MM.1S (cell line): ENCODE measurements at regions not wholly inside any gene's neighbourhood (a gene's known extent, or its start where the extent isn't known, plus 50 kb on each side); places are given as distances from the start of the nearest gene placed in this dataset.

Experiments used
- DNase-seq: peaks from one replicate; pipeline ENCODE4 v3.0.0-alpha.2; 2015
- H2AFZ ChIP-seq: fragments of 300-600 bp; sonication (generic); 2 replicates; pipeline ENCODE4 v1.6.0; 2016; ENCODE audit warnings: antibody characterized with exemption, low read length
- H3F3A ChIP-seq: fragments of 300-600 bp; sonication (generic); 2 replicates; pipeline ENCODE4 v1.6.1; 2016; ENCODE audit warnings: mild to moderate bottlenecking, antibody characterized with exemption, low read length, moderate library complexity, mixed read lengths; ENCODE audit not compliant: insufficient read depth
- H3K27ac ChIP-seq: fragments of 300-600 bp; sonication (generic); 2 replicates; pipeline ENCODE4 v1.5.1; 2016; ENCODE audit warnings: mild to moderate bottlenecking, low read length
- H3K27me3 ChIP-seq: fragments of 300-600 bp; sonication (generic); replicated peaks from 2 replicates; pipeline ENCODE4 v1.6.0; 2016; ENCODE audit warnings: low read length; ENCODE audit not compliant: insufficient read depth
- H3K36me3 ChIP-seq: fragments of 300-600 bp; sonication (generic); replicated peaks from 2 replicates; pipeline ENCODE4 v1.6.1; 2016; ENCODE audit warnings: mild to moderate bottlenecking, low read length, mixed read lengths; ENCODE audit not compliant: insufficient read depth
- H3K4me1 ChIP-seq: fragments of 300-600 bp; sonication (generic); 2 replicates; pipeline ENCODE4 v1.6.1; 2016; ENCODE audit warnings: low read length, mixed read lengths
- H3K4me2 ChIP-seq: fragments of 300-600 bp; sonication (generic); 2 replicates; pipeline ENCODE4 v1.6.0; 2016; ENCODE audit warnings: low read depth, low read length
- H3K4me3 ChIP-seq: fragments of 300-600 bp; sonication (generic); 2 replicates; pipeline ENCODE4 v1.5.1; 2016; ENCODE audit warnings: low read length, mixed read lengths
- H3K79me2 ChIP-seq: fragments of 300-600 bp; sonication (generic); 2 replicates; pipeline ENCODE4 v1.6.1; 2016; ENCODE audit warnings: mixed run types, low read length, mixed read lengths
- H3K9ac ChIP-seq: fragments of 300-600 bp; sonication (generic); 2 replicates; pipeline ENCODE4 v1.6.1; 2016; ENCODE audit warnings: low read length, mixed read lengths
- H3K9me2 ChIP-seq: fragments of 300-600 bp; sonication (generic); replicated peaks from 2 replicates; pipeline ENCODE4 v1.6.1; 2016; ENCODE audit warnings: mild to moderate bottlenecking, low read length, mixed read lengths; ENCODE audit not compliant: insufficient read depth
- H3K9me3 ChIP-seq: fragments of 300-600 bp; sonication (generic); replicated peaks from 2 replicates; pipeline ENCODE4 v1.6.1; 2016; ENCODE audit warnings: mild to moderate bottlenecking, low read length, mixed read lengths; ENCODE audit not compliant: insufficient read depth
- H4K20me1 ChIP-seq: fragments of 300-600 bp; sonication (generic); 2 replicates; pipeline ENCODE4 v1.6.1; 2016; ENCODE audit warnings: mild to moderate bottlenecking, low read length, moderate library complexity, mixed read lengths; ENCODE audit not compliant: insufficient read depth
- CTCF ChIP-seq: fragments of 300-600 bp; sonication (generic); IDR thresholded peaks from 2 replicates; pipeline ENCODE4 v1.5.1; 2016; ENCODE audit warnings: antibody characterized with exemption, low read length, mixed read lengths
- EZH2 ChIP-seq: fragments of 300-600 bp; sonication (generic); optimal IDR thresholded peaks from 2 replicates; pipeline ENCODE3; 2017; ENCODE audit warnings: low read depth, mild to moderate bottlenecking, antibody characterized with exemption, low read length, mixed read lengths
- EZH2phosphoT487 ChIP-seq: fragments of 300-600 bp; sonication (generic); IDR thresholded peaks from 2 replicates; pipeline ENCODE4 v1.6.1; 2018; ENCODE audit warnings: antibody characterized with exemption, low read length

- H3K4me1 ChIP-seq: no peaks in the 10 kb centered on the region
- no peak overlapping the region for H2AFZ ChIP-seq
- no peaks in the 10 kb centered on the region for H3K36me3 ChIP-seq
- no peaks in the 10 kb centered on the region for H3K79me2 ChIP-seq
- no peak for DNase-seq
- no peak overlapping the region for H3K4me3 ChIP-seq
- TF ChIP-seq CTCF (no peak), EZH2 (no peak), EZH2phosphoT487 (no peak)
- no peaks in the 10 kb centered on the region for H3K27me3 ChIP-seq
- H3K9me2 ChIP-seq: no peaks in the 10 kb centered on the region
- no peak overlapping the region for H3K4me2 ChIP-seq
- no peaks in the 10 kb centered on the region for H3F3A ChIP-seq
- H3K27ac ChIP-seq: no peak overlapping the region
- no peaks in the 10 kb centered on the region for H3K9me3 ChIP-seq
- H4K20me1 ChIP-seq: no peaks in the 10 kb centered on the region
- no peak overlapping the region for H3K9ac ChIP-seq
Measured at GRCh38 chr10:117621196-117621595, 78.7 kb downstream of the EMX2 start.

- Histone ChIP-seq H3K79me2 (no peaks in the 10 kb centered on the region), H3K4me2 (no peak overlapping the region), H4K20me1 (no peaks in the 10 kb centered on the region), H3F3A (no peaks in the 10 kb centered on the region), H3K36me3 (no peaks in the 10 kb centered on the region), H3K27ac (no peak overlapping the region), H2AFZ (no peak overlapping the region), H3K9me3 (no peaks in the 10 kb centered on the region), H3K4me1 (no peaks in the 10 kb centered on the region), H3K27me3 (no peaks in the 10 kb centered on the region), H3K4me3 (no peak overlapping the region), H3K9ac (no peak overlapping the region), H3K9me2 (no peaks in the 10 kb centered on the region)
- TF ChIP-seq CTCF (no peak), EZH2phosphoT487 (no peak), EZH2 (no peak)
- DNase-seq: no peak
Measured at GRCh38 chr10:117621795-117622420, 79.4 kb downstream of the EMX2 start.

GRCh38 chr10:117622471-117623184, 80.1 kb downstream of the EMX2 start:
- H3K27me3 ChIP-seq: no peaks in the 10 kb centered on the region
- H3K4me3 ChIP-seq: no peak overlapping the region
- H3F3A ChIP-seq: no peaks in the 10 kb centered on the region
- no peaks in the 10 kb centered on the region for H3K9me3 ChIP-seq
- no peak for TF ChIP-seq EZH2phosphoT487
- TF ChIP-seq CTCF: no peak
- no peak for TF ChIP-seq EZH2
- H3K79me2 ChIP-seq: no peaks in the 10 kb centered on the region
- H4K20me1 ChIP-seq: no peaks in the 10 kb centered on the region
- no peak overlapping the region for H2AFZ ChIP-seq
- no peaks in the 10 kb centered on the region for H3K9me2 ChIP-seq
- H3K36me3 ChIP-seq: no peaks in the 10 kb centered on the region
- H3K4me2 ChIP-seq: no peak overlapping the region
- no peak for DNase-seq
- H3K4me1 ChIP-seq: no peaks in the 10 kb centered on the region
- no peak overlapping the region for H3K9ac ChIP-seq
- H3K27ac ChIP-seq: no peak overlapping the region
